GM19468 (cell line): ENCODE measurements at regions not wholly inside any gene's neighbourhood (a gene's known extent, or its start where the extent isn't known, plus 50 kb on each side); places are given as distances from the start of the nearest gene placed in this dataset.
"Not testable (repeated sequence)": the region's sequence is repeated elsewhere in the genome, so short reads cannot be mapped to it uniquely, and the experiment has no call there.

Experiments used
- ATAC-seq: cut with Tn5 transposase; IDR thresholded peaks from one replicate; pipeline ENCODE4 v1.9.1; 2021; ENCODE audit warnings: mild to moderate bottlenecking, moderate library complexity, moderate number of reproducible peaks; ENCODE audit not compliant: unreplicated experiment; ENCODE audit errors: extremely low read depth

GRCh38 chr1:232372841-232373440 lies 257.0 kb downstream of the SIPA1L2 start:
- ATAC-seq, result no peak

- no peak for ATAC-seq
Measured at GRCh38 chr1:232372431-232372830, 257.5 kb downstream of the SIPA1L2 start.

- ATAC-seq, result no peak
Measured at GRCh38 chr1:232369451-232370296, 260.3 kb downstream of the SIPA1L2 start.

- no peak for ATAC-seq
Measured at GRCh38 chr1:232368821-232369321, 261.1 kb downstream of the SIPA1L2 start.

- no peak for ATAC-seq
Measured at GRCh38 chr1:232367293-232367692, 262.6 kb downstream of the SIPA1L2 start.

GRCh38 chr1:232364654-232365382 lies 265.1 kb downstream of the SIPA1L2 start:
- no peak for ATAC-seq

GRCh38 chr1:232363008-232363407 lies 266.9 kb downstream of the SIPA1L2 start:
- no peak for ATAC-seq

GRCh38 chr1:232357416-232357815 lies 272.5 kb downstream of the SIPA1L2 start:
- no peak for ATAC-seq

GRCh38 chr1:232355162-232356006 lies 274.5 kb downstream of the SIPA1L2 start:
- no peak for ATAC-seq

GRCh38 chr1:232353001-232353400 lies 276.9 kb downstream of the SIPA1L2 start:
- no peak for ATAC-seq

- ATAC-seq, result no peak
Measured at GRCh38 chr1:232352366-232352765, 277.6 kb downstream of the SIPA1L2 start.

- ATAC-seq, result no peak
Measured at GRCh38 chr1:232351335-232351734, 278.6 kb downstream of the SIPA1L2 start.

- ATAC-seq, result no peak
Measured at GRCh38 chr1:232346844-232347243, 283.1 kb downstream of the SIPA1L2 start.

GRCh38 chr1:232344791-232345399 lies 285.0 kb downstream of the SIPA1L2 start:
- ATAC-seq, result no peak

- not testable (repeated sequence) for ATAC-seq
Measured at GRCh38 chr1:232344186-232344585, 285.7 kb downstream of the SIPA1L2 start.

- no peak for ATAC-seq
Measured at GRCh38 chr1:232340446-232340845, 289.5 kb downstream of the SIPA1L2 start.

GRCh38 chr1:232339073-232339472 lies 290.9 kb downstream of the SIPA1L2 start:
- ATAC-seq, result no peak

GRCh38 chr1:232335741-232336293 lies 294.1 kb downstream of the SIPA1L2 start:
- ATAC-seq, result no peak

GRCh38 chr1:232335261-232335660 lies 294.7 kb downstream of the SIPA1L2 start:
- ATAC-seq, result no peak
